Esophagus squamous epithelium (tissue), 5 donors: ENCODE measurements at regions not wholly inside any gene's neighbourhood (a gene's known extent, or its start where the extent isn't known, plus 50 kb on each side); places are given as distances from the start of the nearest gene placed in this dataset.

Experiments
- DNase-seq: peaks from one replicate; lab custom pipeline; 2025; lab: John Stamatoyannopoulos, UW
- H3K27ac ChIP-seq, 4 donors: fragments of 200-600 bp; sonication (generic); one replicate each; pipeline ENCODE4 v1.5.1; 2016 to 2019; ENCODE audit warnings: mild to moderate bottlenecking in 1 of 4
- H3K27me3 ChIP-seq, 4 donors: fragments of 200-600 bp; sonication (generic); 1 replicate in 3 of 4; 2 replicates in 1 of 4; pipeline versions ENCODE4 v1.5.1 to v1.6.0; 2017 to 2021; ENCODE audit warnings: antibody characterized with exemption in 1 of 4
- H3K36me3 ChIP-seq, 3 donors: fragments of 200-600 bp; sonication (generic); one replicate each; pipeline ENCODE4 v1.5.1; 2016 to 2019
- H3K4me1 ChIP-seq, 3 donors: fragments of 200-600 bp; sonication (generic); one replicate each; pipeline ENCODE4 v1.5.1; 2017 to 2019
- H3K4me3 ChIP-seq, 4 donors: fragments of 200-600 bp; sonication (generic); 1 replicate in 3 of 4; 2 replicates in 1 of 4; pipeline ENCODE4 v1.5.1; 2016 to 2019; ENCODE audit warnings: mild to moderate bottlenecking in 2 of 4, moderate library complexity in 1 of 4
- H3K9me3 ChIP-seq, 3 donors: fragments of 200-600 bp; sonication (generic); one replicate each; pipeline ENCODE4 v1.5.1; 2016 to 2019
- POLR2A ChIP-seq, 4 donors: fragments of 450-650 bp; IDR thresholded peaks; one replicate each; pipeline ENCODE4 v1.6.1; 2017; ENCODE audit warnings: antibody characterized with exemption in 4 of 4, mild to moderate bottlenecking in 4 of 4, moderate library complexity in 3 of 4
- WGBS, 2 donors: methylation state at CpG; one replicate each; pipeline ENCODE4 v1.1.5; 2018; 5-methylcytosine and 5-hydroxymethylcytosine counted together
- intact Hi-C: fragments of 100-400 bp; cut with DNase I; formaldehyde crosslinking; loops from one replicate; pipeline ENCODE4 v1.15.0; 2022
- TF ChIP-seq, protein P1 (sequence below), 6 experiments: fragments of 450-650 bp in 4 of 6; fragments of 200-600 bp in 2 of 6; sonication (generic) in 2 of 6; IDR thresholded peaks; one replicate each; pipeline ENCODE4 v1.5.1; 2016 to 2019; ENCODE audit warnings: antibody characterized with exemption in 6 of 6, mild to moderate bottlenecking in 4 of 6, moderate library complexity in 4 of 6
- donor health status: DM: yes; HTN: yes; CAD: no.

DNA sequence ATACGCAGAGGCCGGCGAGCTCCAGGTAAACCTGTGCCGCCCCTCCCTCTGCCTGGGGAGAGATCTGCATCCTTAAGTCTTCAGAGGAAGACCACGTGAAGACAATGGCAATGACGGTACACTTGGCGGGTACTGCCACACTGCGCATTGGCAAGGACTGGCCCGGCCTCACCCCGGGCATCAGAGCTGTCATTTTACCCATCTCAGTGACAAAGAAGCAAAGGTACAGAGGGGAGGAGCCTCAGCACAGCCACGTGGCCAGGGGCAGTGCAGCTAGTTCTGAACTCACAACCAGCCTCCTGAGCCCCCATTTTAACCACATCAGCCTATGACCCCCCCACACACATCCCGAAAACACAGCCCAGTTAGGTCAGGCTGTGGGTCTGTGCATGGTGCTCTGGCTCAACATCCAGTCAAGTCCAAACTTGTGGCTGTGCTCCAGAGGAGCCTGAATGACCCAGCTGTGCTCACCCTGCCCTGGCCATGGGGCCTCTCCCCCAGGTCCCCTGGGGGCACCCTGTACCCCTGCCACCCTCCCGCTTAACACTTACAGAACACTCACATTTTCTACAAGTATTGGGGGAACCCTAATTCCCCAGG, 80.6 kb downstream of the C16orf95 start:
- Histone ChIP-seq H3K9me3 (no peaks in the 10 kb centered on the region), H3K27me3 (peaks cover 0 to 34% (median 0%) of the 10 kb centered on the region in 4 donors), H3K27ac (no peak overlapping the region), H3K4me1 (peaks cover 0 to 14% (median 0%) of the 10 kb centered on the region in 3 donors), H3K4me3 (no peak overlapping the region), H3K36me3 (no peaks in the 10 kb centered on the region)
- no CpG with 5 or more reads among the region's 13 CpGs for WGBS, 2 donors
- DNase-seq, result no peak
- intact Hi-C loops, result no loop called here
- TF ChIP-seq, protein P1, sequence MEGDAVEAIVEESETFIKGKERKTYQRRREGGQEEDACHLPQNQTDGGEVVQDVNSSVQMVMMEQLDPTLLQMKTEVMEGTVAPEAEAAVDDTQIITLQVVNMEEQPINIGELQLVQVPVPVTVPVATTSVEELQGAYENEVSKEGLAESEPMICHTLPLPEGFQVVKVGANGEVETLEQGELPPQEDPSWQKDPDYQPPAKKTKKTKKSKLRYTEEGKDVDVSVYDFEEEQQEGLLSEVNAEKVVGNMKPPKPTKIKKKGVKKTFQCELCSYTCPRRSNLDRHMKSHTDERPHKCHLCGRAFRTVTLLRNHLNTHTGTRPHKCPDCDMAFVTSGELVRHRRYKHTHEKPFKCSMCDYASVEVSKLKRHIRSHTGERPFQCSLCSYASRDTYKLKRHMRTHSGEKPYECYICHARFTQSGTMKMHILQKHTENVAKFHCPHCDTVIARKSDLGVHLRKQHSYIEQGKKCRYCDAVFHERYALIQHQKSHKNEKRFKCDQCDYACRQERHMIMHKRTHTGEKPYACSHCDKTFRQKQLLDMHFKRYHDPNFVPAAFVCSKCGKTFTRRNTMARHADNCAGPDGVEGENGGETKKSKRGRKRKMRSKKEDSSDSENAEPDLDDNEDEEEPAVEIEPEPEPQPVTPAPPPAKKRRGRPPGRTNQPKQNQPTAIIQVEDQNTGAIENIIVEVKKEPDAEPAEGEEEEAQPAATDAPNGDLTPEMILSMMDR (IDR thresholded peaks at IDR 0.05), result no peak
- TF ChIP-seq POLR2A (IDR thresholded peaks at IDR 0.05), result no peak

DNA sequence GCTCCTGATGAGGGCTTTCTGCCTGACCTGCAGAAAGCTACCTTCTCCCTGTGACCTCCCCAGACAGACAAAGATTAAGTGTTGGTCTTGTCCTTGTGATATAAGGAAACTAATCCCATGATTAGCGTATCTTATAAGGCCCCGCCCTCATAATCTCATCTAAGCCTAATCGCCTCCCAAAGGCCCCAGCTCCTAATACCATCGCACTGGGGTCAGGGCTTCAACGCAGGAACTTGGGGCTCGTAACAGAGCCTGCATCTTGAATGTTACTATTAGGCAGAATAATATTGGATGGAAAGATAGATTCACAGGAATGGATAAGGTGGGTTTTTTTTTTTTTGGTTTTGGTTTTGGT, 78.9 kb downstream of the C16orf95 start:
- intact Hi-C loops, result no loop called here
- Histone ChIP-seq H3K27ac (no peak overlapping the region), H3K27me3 (peaks cover 0 to 34% (median 0%) of the 10 kb centered on the region in 4 donors), H3K36me3 (no peaks in the 10 kb centered on the region), H3K4me1 (peaks cover 0 to 14% (median 0%) of the 10 kb centered on the region in 3 donors), H3K9me3 (no peaks in the 10 kb centered on the region), H3K4me3 (no peak overlapping the region)
- TF ChIP-seq POLR2A (IDR thresholded peaks at IDR 0.05), result no peak
- TF ChIP-seq, protein P1 (IDR thresholded peaks at IDR 0.05), result no peak
- DNase-seq, result no peak
- 85 to 90% methylated on average over 6 of the region's 6 CpGs for WGBS, 2 donors

DNA sequence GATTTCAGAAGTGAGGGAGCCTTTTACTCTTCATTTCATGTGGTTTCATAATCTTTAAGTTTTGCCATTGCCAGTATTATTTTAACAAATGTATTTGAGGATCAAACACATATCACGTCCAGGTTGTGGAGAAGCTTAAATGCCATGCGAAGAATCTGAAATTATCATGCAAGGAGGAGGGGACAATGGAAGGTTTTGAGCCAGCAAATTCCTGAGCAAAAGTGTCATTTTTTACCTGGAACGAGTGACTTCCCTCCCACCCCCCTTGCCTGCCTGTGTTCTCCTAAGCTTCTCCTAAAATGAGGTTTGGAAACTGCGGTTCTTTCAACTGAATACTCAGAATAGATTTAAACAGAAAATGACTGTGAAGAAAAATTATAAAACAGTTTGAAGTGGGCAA, 77.6 kb downstream of the C16orf95 start:
- Histone ChIP-seq H3K9me3 (no peaks in the 10 kb centered on the region), H3K4me1 (peaks cover 0 to 14% (median 0%) of the 10 kb centered on the region in 3 donors), H3K4me3 (no peak overlapping the region), H3K27me3 (peaks cover 0 to 25% (median 0%) of the 10 kb centered on the region in 4 donors), H3K27ac (no peak overlapping the region), H3K36me3 (no peaks in the 10 kb centered on the region)
- WGBS, 2 donors, result 77 to 82% methylated on average over 4 of the region's 4 CpGs
- intact Hi-C loops, result no loop called here
- DNase-seq, result no peak
- TF ChIP-seq, protein P1 (IDR thresholded peaks at IDR 0.05), result no peak
- no peak for TF ChIP-seq POLR2A (IDR thresholded peaks at IDR 0.05)

DNA sequence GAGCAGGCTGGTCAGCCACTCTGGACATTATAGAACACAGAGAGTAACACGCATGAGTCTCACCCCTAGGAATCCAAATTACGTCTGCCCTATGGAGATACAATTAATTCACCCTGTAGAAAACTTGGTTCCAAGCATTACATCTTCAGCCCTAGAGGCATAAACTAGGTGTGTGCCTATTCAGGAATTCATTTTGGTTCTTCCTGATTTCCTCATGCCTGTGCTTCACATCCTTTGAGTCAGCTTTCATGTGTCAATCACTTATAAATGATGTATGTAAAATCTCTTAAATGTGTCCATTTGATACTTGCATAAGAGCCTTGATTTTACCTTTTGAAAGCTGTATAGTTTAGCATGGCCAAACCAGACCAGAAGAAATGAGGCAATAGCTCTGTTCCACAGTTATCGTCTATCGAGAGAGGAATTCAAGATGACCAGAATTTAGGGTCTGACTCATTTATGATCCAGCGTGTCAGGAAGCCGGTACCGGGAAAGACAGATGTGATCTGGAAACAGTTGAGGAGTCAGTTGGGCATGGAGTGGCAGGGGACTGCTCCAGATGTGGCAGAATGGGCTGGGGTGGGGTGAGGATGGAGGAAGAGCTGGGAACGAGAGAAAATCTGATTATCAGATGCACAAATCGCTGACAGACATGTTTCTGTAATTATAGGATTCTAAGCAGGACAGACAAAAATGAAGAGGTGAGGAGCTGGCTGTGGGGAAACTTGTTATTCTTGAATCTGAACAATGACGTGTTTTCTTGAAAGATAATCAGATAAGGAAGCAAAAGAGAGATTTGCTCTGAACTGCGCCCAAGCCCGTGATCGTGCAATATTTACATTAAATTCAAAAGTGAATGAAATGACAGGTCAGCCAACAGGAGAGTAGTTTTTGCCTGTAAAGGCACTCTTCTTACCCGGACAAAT, 76.7 kb downstream of the C16orf95 start:
- H3K27ac ChIP-seq, result no peak overlapping the region
- H3K36me3 ChIP-seq, result no peaks in the 10 kb centered on the region
- intact Hi-C loops, result no loop called here
- 50 to 60% methylated on average over 14 of the region's 14 CpGs for WGBS, 2 donors
- no peak for DNase-seq
- TF ChIP-seq, protein P1 (IDR thresholded peaks at IDR 0.05), result no peak
- TF ChIP-seq POLR2A (IDR thresholded peaks at IDR 0.05), result no peak
- peaks cover 0 to 23% (median 0%) of the 10 kb centered on the region in 4 donors for H3K27me3 ChIP-seq
- peaks cover 0 to 14% (median 0%) of the 10 kb centered on the region in 3 donors for H3K4me1 ChIP-seq
- H3K4me3 ChIP-seq, result no peak overlapping the region
- no peaks in the 10 kb centered on the region for H3K9me3 ChIP-seq
